HG03039 (cell line): ENCODE measurements at regions not wholly inside any gene's neighbourhood (a gene's known extent, or its start where the extent isn't known, plus 50 kb on each side); places are given as distances from the start of the nearest gene placed in this dataset.
"Not testable (repeated sequence)": the region's sequence is repeated elsewhere in the genome, so short reads cannot be mapped to it uniquely, and the experiment has no call there.

Experiments used
- ATAC-seq: cut with Tn5 transposase; IDR thresholded peaks from one replicate; pipeline ENCODE4 v1.9.1; 2021; ENCODE audit warnings: mild to moderate bottlenecking, moderate library complexity; ENCODE audit not compliant: unreplicated experiment

DNA sequence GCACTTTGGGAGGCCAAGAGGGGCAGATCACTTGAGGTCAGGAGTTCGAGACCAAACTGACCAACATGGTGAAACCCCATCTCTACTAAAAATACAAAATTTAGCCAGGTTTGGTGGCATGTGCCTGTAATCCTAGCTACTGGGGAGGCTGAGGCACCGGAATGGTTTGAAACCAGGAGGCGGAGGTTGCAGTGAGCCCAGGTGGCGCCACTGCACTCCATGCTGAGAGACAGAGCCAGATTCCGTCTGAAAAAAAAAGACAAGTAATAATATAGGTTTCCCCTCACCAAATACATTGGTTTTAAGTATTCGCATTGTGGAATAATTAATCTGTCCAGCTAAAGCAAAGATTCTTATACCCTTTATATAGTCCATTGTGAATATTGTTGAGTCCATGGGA, 1544.6 kb downstream of the OLFM4 start:
- ATAC-seq: no peak

DNA sequence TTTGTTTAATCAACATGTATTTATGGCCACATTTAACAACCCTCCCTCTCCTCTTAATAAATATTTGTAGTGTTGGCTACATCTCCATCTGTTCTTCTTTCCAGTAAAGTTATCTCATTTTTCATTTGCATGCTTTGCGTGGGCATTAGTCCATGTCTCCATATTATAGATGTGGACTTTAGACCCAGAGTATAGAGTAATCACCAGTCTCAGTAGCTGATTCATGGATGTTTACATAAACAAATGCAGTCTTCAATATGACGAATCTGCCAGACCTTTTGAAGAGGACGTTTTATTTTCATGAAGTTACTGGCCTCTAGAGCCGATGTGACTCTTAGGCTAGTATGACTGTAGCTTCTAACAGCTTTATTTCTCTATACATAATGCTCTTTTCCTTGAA, 1546.2 kb downstream of the OLFM4 start:
- ATAC-seq: no peak

DNA sequence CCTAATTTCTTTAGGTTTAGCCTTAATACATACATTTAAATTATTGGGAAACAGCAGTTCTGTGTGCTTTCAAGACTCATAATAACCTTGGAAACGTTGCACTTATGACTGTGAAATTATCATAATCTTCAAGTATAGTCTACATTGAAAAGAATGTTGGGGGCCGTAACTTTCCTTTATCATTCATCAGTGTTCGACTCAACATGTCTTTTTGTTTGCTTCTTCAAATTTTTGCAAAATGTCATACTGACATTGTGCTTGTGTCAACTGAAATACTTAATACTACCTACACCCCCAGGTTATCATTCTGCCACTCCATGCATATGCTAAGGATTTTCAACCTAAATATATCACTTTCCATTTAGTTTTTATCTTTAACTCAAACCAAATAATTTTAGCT, 1562.9 kb downstream of the OLFM4 start:
- no peak for ATAC-seq

DNA sequence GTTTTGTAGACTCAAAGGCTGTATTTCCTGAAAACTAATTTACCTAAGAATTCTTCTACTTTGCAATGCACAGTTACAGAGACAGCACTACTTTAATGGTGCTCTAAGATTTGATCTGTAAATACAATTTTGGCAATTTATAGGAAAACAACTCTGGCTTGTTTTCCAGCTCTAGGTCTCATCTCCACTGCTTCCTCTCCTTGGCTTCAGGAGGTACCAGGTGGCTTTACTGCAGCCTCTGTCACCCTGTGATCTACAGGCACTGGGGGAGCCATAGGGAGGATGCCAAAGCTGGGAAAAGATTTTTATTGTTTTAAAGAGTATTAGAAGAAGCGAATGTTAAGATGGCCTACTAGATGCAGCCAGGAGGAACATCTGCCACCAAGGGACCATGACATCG, 1563.6 kb downstream of the OLFM4 start:
- no peak for ATAC-seq

DNA sequence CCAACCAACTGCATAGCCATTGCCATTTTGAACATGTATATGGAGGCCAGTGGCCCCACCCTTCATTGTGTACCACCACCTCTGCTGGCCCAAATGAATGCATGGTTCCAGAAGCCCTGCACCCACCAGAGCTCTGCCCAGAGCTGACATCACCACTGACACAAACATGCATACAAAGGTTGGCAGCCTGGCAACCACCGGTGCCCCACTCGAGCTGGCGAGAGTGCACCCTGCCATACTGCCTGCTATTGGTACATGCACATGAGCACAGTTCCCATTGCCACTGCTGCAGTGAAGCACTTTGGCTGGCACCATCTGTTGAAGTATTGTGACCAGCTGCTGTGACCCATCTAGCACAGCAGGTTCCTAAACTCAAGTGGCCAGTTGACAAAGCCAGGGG, 1564.9 kb downstream of the OLFM4 start:
- ATAC-seq: no peak

DNA sequence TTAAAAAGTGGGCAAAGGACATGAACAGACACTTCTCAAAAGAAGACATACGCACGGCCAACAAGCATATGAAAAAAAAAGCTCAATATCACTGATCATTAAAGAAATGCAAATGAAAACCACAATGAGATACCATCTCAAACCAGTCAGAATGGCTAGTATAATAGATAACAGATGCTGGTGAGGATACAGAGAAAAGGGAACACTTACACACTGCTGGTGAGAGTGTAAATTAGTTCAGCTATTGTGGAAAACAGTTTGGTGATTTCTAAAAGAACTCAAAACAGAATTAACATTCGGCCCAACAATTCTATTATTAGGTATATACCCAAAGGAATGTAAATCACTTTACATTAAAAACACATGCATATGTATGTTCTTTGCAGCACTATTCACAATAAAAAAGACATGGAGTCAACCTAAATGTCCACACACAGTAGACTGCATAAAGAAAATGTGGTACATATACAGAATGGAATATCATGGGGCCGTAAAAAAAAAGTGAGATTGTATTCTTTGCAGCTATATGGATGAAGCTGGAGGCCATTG, 1569.0 kb downstream of the OLFM4 start:
- no peak for ATAC-seq

DNA sequence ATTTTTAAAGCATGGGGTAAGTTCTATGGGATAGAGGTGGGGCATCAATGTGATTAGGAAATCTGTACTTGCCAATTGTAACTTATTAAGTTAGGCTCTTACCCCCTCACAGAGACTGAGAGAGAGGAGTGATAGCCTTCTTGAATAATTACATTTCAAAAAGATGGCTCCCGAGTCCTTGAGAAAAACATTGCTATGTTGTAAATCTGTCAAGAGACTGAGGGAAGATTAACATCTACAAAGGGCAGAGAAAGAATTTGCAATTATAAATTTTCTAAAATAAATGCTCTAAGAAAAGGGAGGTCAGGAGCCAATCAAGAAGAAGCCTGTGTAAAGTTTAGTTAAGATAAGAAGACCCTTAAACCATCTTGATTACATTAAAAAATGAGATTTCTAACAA, 1570.8 kb downstream of the OLFM4 start:
- no peak for ATAC-seq

DNA sequence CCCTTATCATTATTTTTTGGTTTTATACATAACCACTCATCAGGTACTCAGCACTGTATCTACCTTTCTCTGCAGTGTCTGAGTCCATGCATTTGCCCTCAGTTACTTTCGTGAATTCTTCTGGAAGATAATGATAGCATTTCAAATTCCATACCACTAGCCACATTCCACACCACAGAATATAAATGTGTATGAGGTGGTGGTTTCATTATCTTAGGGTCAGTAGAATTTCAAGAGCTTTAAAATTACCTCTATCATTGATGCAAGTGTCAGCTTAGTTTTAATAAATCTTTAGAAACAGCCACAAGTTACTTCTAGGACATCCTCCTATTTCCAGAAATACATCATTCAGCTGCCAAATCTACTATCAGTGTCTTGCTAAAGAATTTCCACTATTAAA, 1578.3 kb downstream of the OLFM4 start:
- ATAC-seq: no peak

DNA sequence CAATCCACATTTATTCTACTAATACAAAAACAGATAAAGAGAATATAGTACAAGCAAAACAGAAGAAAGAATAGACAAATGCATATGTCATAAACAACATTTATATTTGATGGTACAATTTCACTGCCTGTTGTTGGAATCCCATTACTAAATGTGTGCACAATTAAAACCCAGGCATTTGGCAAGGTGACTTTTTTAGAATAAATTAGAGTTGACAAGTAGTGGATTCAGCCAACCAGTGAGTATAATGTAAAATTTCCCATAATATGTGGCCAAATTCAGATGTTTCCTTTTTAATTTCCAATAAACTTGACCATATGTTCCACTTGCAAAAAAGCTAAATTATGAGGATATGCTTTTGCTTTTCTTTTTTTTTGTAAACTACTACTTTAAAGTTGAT, 1578.8 kb downstream of the OLFM4 start:
- ATAC-seq: no peak

DNA sequence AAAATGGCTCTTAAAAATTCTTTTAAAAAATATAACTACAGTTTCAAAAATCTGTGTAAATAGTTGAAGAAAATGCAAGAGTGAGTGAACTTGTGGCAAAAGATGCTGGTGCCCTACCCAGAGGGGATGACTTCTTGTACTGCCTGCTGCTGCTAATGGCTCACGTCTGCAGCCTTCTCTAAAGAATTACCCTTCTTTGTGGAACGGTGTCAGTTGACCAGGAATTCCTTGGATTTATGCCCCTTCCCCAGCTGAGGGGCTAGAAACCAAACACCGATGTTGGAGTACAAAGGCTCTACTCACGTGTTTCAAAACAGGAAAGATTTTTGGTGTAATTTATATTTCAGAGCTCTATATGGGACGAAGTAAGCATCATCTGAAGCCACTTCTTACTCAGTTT, 1582.8 kb downstream of the OLFM4 start:
- ATAC-seq: no peak

DNA sequence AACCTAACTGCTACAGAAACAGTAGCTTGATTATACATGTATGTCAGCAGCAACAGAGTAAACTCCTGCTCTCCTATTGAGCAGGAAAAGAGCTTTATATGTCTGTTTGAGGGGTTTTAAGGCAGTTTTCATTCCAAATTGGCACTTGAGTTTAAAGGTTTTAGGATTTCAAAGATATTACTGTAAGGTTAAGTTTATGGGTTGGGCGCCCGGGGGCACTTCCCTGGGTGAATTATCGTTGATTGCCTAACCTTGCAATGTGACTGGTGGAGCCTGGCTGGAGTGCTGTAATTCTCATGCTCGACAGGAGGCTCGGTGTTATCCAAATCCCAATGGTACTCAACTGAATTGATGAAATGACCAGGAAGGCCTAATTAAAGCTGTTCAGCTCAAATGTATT, 1586.1 kb downstream of the OLFM4 start:
- ATAC-seq: no peak

DNA sequence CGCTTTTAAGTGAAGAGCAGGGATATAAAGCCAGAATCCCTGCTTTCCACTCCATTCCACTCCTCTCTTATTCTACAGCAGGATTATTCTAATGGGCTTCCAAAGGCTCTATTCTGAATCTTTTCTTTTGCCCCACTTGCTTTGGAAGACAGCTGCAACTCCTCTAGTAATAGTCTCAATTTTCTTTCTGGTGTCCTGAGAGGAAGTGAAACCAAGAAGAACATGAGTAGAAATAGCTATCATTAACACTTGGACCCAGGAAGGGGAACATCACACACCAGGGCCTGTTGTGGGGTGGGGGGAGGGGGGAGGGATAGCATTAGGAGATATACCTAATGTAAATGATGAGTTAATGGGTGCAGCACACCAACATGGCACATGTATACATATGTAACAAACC, 1597.9 kb downstream of the OLFM4 start:
- not testable (repeated sequence) for ATAC-seq

DNA sequence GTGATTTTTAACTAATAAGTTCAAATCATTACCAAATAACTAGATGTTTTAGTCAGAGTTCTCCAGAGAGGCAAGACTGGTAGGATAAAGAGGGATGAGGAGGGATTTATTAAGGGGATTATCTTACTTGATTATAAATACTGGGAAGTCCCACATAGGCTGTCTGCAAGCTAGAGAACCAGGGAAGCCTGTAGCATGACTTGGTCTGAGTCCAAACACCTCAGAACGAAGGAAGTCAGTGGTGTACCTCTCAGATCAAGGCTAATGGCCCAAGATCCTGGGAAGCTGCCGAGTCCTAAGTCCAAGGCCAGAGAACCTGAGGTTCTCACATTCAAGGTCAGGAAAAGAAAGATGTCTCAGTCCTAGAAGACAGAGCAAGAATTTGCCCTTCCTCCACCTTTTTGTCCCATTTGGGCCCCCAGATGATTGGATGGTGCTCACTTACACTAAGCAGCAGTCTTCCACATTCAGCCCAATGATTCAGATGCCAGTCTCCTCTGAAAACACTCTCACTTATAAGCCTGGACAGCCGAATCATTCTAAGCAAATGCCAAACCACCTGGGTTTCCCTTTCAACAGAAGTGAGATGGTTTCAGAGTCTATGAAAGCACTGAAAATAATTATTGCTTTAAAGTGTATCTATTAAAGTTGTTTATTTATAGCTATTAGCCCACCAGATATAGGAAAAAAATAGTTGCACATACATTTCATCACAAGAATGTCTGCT, 1599.2 kb downstream of the OLFM4 start:
- no peak for ATAC-seq

DNA sequence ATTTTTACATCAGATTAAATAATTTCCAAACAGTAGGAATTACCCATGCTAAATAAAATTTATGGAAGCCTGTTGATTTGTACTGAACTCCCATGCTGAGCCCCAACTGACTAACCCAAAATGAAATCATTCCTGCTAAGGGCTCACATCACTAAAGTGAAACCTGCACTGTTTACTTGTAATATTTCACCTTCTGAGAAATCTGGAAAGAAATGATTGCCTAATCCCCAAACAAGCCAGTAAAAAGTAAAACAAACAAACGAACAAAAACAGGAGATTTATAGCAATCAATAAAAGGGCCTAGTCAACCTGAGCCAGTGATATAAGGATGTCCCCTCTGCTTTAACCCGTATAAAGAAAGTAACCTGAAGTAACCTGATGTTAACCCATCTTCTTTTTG, 1599.8 kb downstream of the OLFM4 start:
- ATAC-seq: no peak

DNA sequence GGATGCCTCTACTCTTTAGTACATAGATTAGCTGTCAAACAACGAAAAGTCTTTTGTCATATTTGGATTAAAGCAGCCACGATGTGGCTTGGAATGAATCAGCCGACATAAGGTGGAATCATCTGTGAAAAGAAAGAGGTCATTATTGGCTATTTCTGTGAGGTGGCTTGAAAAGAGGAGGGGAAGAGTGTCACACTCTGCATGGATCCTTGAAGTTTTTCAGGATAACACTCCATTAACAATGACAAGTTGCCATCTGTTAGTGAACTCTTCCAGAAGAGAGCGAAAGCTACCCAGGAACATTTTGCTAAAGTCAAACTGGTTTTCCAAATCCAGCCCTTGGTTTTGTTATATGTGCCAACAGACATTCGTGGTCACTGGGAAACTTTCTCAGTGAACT, 1604.8 kb downstream of the OLFM4 start:
- no peak for ATAC-seq

DNA sequence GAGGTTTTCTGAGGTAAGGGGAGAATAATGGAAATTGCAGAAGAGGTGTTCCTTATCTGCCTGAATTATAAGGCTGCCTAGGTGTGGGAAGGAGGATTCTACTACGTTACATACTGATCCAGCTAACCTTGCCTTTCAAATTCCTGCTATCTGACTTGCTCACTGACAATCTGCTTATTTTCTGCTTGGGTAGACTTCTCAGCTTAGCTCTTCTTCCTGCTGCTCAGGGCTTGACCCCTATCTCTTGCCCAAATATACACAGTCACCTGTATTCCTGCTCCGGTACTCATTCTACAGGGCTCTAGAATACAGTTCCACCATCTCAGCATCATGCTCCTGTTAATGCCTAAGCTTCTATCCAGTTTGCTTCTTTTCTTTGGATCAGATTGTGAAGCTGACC, 1607.6 kb downstream of the OLFM4 start:
- no peak for ATAC-seq

DNA sequence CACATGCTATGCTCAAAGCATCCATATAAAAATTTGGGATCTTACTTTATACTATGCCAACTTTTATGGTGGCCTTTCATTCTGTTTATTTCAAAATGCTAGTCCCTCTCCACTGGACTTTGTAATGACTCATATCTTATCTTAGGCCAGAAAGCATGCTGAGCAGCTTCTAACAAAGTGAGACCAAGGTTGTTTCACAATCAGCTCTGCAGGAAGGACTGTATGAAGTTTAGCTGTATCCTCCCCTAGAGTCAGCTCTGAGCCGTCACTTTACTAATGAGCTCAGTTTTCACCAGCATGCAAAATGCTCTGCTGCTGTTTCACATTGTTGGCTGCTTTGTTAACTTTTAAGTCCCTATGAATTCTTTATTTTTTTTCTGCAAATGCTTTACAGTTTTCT, 1608.8 kb downstream of the OLFM4 start:
- no peak for ATAC-seq

DNA sequence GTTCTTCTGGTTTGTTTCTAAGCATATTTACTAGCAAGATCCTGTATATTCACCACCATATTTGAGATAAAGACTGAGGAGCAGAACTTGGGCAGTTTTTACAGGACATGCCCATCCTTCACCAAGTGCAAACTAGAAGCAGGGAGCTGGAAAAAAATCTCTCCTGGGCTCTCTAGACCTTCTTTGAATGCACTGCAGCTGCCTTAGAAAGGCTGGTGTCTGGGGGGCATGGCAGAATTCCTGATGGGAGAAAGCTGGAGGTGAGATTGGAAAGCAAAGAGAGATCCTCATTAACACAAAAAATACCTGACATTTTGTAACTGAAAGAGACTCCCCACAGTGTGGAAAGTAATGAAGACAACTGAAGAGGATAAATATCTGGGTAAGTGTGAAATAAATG, 1612.1 kb downstream of the OLFM4 start:
- no peak for ATAC-seq

DNA sequence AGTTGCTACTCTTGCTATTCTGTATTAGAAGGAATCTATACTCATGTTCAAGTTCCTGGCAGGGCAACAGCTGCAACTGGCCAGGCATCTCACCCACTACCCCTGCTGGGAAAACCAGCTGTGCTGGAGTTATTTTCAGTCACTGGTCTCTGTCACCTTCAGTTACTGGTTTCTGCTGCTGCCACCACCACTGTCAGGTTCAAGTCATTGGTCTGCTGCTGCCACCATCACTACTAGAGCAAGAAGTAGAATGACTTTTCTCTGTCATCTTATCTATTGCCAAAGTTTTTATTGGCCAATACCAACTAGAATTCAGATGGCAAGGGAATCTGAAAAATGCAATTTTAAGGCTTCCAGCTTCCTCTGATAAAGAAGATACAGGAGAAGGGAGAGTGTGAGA, 1615.2 kb downstream of the OLFM4 start:
- ATAC-seq: no peak

DNA sequence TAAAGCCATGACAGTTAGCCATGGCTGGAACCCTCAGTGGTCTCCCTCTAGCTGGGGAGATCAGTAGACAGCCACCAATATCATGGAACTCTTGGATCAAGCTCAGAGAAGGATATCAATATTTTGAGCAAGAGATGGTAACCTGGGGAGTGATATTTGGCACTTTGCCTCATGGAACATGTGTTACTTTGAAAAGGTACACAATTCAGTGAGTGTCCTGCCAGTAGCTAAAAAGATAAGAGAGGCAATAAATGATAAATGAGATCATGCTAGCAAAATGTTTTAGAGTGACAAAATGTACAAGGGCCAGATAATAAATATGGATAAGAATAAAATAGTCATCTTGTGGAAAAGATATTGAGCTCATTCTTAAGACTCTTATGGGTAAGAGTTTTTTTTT, 1618.7 kb downstream of the OLFM4 start:
- no peak for ATAC-seq

DNA sequence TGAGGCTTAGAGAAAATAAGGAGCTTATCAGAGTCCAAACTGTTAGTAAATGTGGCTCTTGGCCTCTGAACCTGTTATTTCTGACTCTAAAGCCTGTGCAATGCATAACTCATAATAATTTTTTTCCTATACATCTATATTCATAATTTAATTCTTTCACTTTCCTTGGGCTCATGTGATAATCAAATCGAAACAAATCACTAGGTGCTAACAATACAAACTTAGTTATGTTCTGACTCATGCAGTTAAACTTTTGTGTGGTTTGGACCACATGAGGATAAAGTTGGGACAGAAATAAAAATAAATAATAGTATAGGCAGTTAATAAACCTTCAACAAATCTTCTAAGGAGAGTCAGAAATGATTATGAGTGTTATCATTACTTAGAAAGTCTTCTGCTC, 1629.0 kb downstream of the OLFM4 start:
- ATAC-seq: no peak

DNA sequence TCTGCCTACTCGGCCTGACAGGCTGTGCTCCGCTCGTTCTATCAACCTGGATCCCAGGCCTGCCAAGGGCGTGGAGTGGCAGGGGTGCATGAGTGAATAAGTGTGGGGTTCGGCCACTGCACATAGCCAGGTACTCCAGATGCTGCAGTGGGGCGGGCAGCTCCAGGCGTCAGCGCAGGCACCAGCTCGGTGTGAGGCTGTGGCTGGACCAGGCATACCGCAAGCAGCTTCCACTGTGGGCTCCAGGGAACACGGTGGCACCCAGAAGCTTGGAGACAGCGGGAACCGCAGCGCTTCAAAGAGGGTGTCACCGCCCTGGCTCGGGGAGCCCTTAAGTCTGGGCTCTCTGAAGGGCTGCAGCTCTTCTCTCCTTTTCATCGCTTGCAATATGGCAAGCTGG, 1630.2 kb downstream of the OLFM4 start:
- no peak for ATAC-seq

DNA sequence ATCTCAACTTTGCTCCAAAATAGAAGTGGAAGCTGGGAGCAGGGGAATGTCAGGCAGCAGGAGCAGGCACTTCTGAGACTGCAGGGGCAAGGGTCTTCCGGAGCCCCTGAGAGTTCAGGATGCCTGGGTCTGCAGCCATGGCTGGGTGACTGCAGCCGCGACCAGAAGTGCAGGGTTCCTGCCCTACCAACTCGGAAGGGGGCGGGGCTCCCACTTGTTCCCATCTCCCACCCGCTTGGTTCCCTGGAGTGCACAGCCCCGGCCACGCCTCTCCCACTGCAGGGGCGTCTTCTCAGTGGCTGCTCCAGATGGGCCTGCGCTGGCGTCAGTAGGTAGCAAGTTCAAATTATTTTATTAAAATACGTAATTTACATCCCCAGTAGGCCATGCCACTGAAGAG, 1631.7 kb downstream of the OLFM4 start:
- ATAC-seq: no peak
